ENCODE measurements at regions not wholly inside any gene's neighbourhood (a gene's known extent, or its start where the extent isn't known, plus 50 kb on each side); places are given as distances from the start of the nearest gene placed in this dataset.
"Not testable (repeated sequence)": the region's sequence is repeated elsewhere in the genome, so short reads cannot be mapped to it uniquely, and the experiment has no call there.

- TF ChIP-seq CTCF (IDR thresholded peaks at IDR 0.05), result peak in 4 of 7 experiments; percentile 28 to 42 (median 36)
- not testable (repeated sequence) for TF ChIP-seq POLR2A (IDR thresholded peaks at IDR 0.05)
These were observed 173.3 kb upstream of the TGIF2LY start for GRCh38 chrY:3405585-3405984.
